ENCODE measurements at regions not wholly inside any gene's neighbourhood (a gene's known extent, or its start where the extent isn't known, plus 50 kb on each side); places are given as distances from the start of the nearest gene placed in this dataset.
A peak's percentile ranks its signal among the peaks of the same experiment; 100 is the strongest.

DNA sequence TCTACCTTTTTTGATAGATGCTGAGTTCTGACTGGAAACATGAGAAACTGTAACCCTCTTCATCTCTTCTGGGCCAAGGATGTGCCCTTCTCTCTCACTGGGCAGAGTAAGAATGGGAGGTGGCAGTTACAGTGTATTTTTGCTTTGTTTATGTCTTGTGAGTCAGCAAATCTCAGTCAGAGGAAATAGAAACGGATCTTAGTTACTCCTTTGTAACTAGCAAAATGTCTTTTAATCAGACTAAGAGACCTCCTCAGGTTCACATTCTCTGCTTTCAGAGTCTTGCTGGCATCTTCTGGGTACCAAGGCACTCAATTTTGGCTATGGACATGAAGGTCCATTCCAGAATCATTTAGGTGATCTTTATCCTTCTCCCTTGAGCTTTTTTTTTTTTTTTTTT lies 70.9 kb downstream of the HHEX start:
- Histone ChIP-seq H3K56ac (ENCODE audit: extremely low read depth, insufficient read depth, low read length) (peak overlapping the region; percentile 98), H3K27ac (ENCODE audit: insufficient read depth, low read length) (peak overlapping the region; percentile 77), H3K9ac (ENCODE audit: low read depth, low read length) (peak overlapping the region; percentile 80), H3K14ac (replicated peaks; ENCODE audit: low read depth, low read length) (peak overlapping the region; percentile 100), H3K4me1 (ENCODE audit: control insufficient read depth, insufficient read depth, low read length) (peaks cover 18% of the 10 kb centered on the region), H4K5ac (ENCODE audit: low read depth, low read length) (peak overlapping the region; percentile 96), H4K91ac (ENCODE audit: insufficient read depth, low read depth, low read length) (peak overlapping the region; percentile 98), H3K79me1 (ENCODE audit: low read depth in 1 of 2, low read length in 2 of 2) (no peaks in the 10 kb centered on the region), H3K4me3 (ENCODE audit: insufficient read depth, low read depth, low read length) (no peak overlapping the region), H3K9me1 (ENCODE audit: insufficient read depth, low read length) (peaks cover 18% of the 10 kb centered on the region), H3K9me3 (ENCODE audit: control insufficient read depth, insufficient read depth, low read length) (no peaks in the 10 kb centered on the region), H4K8ac (ENCODE audit: low read depth in 2 of 2, low read length in 2 of 2) (peak overlapping the region; percentile 77 to 99), H2AFZ (replicated peaks; ENCODE audit: low read length, poor library complexity) (peak overlapping the region; percentile 85), H3K23ac (ENCODE audit: low read depth, low read length) (peak overlapping the region; percentile 99), H2AK5ac (ENCODE audit: low read depth, low read length) (peak overlapping the region; percentile 88; the same call in 1 of the 2 replicates), H2BK15ac (ENCODE audit: low read depth, low read length) (peak overlapping the region; percentile 97), H2AK9ac (replicated peaks; ENCODE audit: low read depth, low read length, poor library complexity) (peak overlapping the region; percentile 85), H3K36me3 (ENCODE audit: control insufficient read depth, insufficient read depth, low read length) (no peaks in the 10 kb centered on the region), H3K18ac (ENCODE audit: low read depth, low read length) (peak overlapping the region; percentile 100), H4K20me1 (ENCODE audit: insufficient read depth, low read length) (no peaks in the 10 kb centered on the region), H3K27me3 (ENCODE audit: control insufficient read depth, insufficient read depth, low read length) (no peaks in the 10 kb centered on the region), H3K4ac (ENCODE audit: low read depth, low read length) (peak overlapping the region; percentile 98), H2BK5ac (ENCODE audit: low read depth, low read length, poor library complexity, severe bottlenecking) (peak overlapping the region; percentile 99), H2BK20ac (ENCODE audit: low read depth, low read length) (peak overlapping the region; percentile 100), H3K4me2 (ENCODE audit: low read depth, low read length) (peak overlapping the region; percentile 91; the same call in 1 of the 2 replicates), H2BK120ac (ENCODE audit: low read depth, low read length) (peak overlapping the region; percentile 100)
- TF ChIP-seq POLR2A (IDR thresholded peaks at IDR 0.05; ENCODE audit: low read depth, low read length) (0 out of 2 replicates have a peak, but pooled peaks have one; percentile 23), FOS (IDR thresholded peaks at IDR 0.05; ENCODE audit: low read depth, low read length) (no peak), RAD21 (IDR thresholded peaks at IDR 0.05; ENCODE audit: low read length) (0 out of 2 replicates have a peak, but pooled peaks have one; percentile 4), CEBPB (IDR thresholded peaks at IDR 0.05; ENCODE audit: low read depth, low read length) (no peak), RFX5 (IDR thresholded peaks at IDR 0.05; ENCODE audit: low read depth, low read length) (no peak), NFE2L2 (IDR thresholded peaks at IDR 0.05; ENCODE audit: low read depth, low read length) (peak; percentile 93), MAZ (IDR thresholded peaks at IDR 0.05; ENCODE audit: borderline replicate concordance, low read depth, low read length) (no peak; the same call in 1 of the 2 replicates), MAFK (IDR thresholded peaks at IDR 0.05; ENCODE audit: low read depth, low read length) (peak; percentile 84), RCOR1 (IDR thresholded peaks at IDR 0.05; ENCODE audit: insufficient replicate concordance, low read length) (no peak)
- TF ChIP-seq, protein P1, sequence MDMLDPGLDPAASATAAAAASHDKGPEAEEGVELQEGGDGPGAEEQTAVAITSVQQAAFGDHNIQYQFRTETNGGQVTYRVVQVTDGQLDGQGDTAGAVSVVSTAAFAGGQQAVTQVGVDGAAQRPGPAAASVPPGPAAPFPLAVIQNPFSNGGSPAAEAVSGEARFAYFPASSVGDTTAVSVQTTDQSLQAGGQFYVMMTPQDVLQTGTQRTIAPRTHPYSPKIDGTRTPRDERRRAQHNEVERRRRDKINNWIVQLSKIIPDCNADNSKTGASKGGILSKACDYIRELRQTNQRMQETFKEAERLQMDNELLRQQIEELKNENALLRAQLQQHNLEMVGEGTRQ (IDR thresholded peaks at IDR 0.05; ENCODE audit: low read depth, low read length), result no peak
- in situ Hi-C loops (cut with MboI; ENCODE audit: low sequenced_read_pairs) (no loop called here), intact Hi-C loops (cut with micrococcal nuclease) (no loop called here), dilution Hi-C loops (cut with HindIII; ENCODE audit: low sequenced_read_pairs, unreplicated experiment) (no loop called here)
- ATAC-seq (ENCODE audit: low read depth) (peak; percentile 87), DNase-seq (peak; percentile 82)
- no TSS peak for BruUV-seq (replicated peaks)
- CTCF ChIA-PET, result interaction anchor here (0.7 to 1.5 kb wide), 2 partner anchors 19 to 108 kb away, joined by 3 read pairs; no protein-coding TSS in a partner anchor
- POLR2A ChIA-PET (ENCODE audit: unreplicated experiment), result interaction anchor here (0.6 kb wide), 2 partner anchors 24 to 179 kb away, joined by 3 to 5 read pairs; no protein-coding TSS in a partner anchor
- WGBS, 2 experiments (ENCODE audit: extremely low coverage in 2 of 2, insufficient read length in 1 of 2), result no CpG with 5 or more reads among the region's 1 CpG

Measured in IMR-90 (cell line).